Stimulated activated CD4-positive, alpha-beta T cell treated with anti-CD3 and anti-CD28 coated beads, Interleukin-4, amount 100 ng/mL, for 4 hours (primary cell): ENCODE measurements at regions not wholly inside any gene's neighbourhood (a gene's known extent, or its start where the extent isn't known, plus 50 kb on each side); places are given as distances from the start of the nearest gene placed in this dataset.

ENCODE experiments used
- DNase-seq, 2 experiments: peaks; one replicate each; pipeline ENCODE4 v3.0.0-alpha.2; 2020

- no peak for DNase-seq
Measured at GRCh38 chr4:29405116-29405515, 1315.1 kb upstream of the PCDH7 start.

GRCh38 chr4:29415771-29416170, 1304.4 kb upstream of the PCDH7 start:
- no peak for DNase-seq

- no peak for DNase-seq
Measured at GRCh38 chr4:29423836-29424721, 1296.1 kb upstream of the PCDH7 start.

- DNase-seq: no peak
Measured at GRCh38 chr4:29453303-29453820, 1266.8 kb upstream of the PCDH7 start.

GRCh38 chr4:29459926-29460325, 1260.2 kb upstream of the PCDH7 start:
- DNase-seq: no peak

- DNase-seq: no peak
Measured at GRCh38 chr4:29467044-29467717, 1253.0 kb upstream of the PCDH7 start.
